Calu3 (cell line): ENCODE measurements at regions not wholly inside any gene's neighbourhood (a gene's known extent, or its start where the extent isn't known, plus 50 kb on each side); places are given as distances from the start of the nearest gene placed in this dataset.

Experiments
- BruUV-seq: library from RNA; stranded (reverse); fragments of 400-500 nt; replicated peaks from 2 replicates; lab custom pipeline; 2021; lab: Mats Ljungman, UMichigan
- CTCF ChIA-PET: fragments of 300-600 bp; sonication (Branson Sonifier 250); formaldehyde crosslinking; loops from one replicate; lab custom pipeline; 2022; ENCODE audit warnings: antibody characterized with exemption; lab: Charles Lee
- DNase-seq: peaks from one replicate; pipeline ENCODE4 v3.0.0; 2022
- H3K27ac Mint-ChIP-seq: one replicate; pipeline ENCODE4 v1.8.0; 2022; ENCODE audit warnings: mixed read lengths; ENCODE audit not compliant: unreplicated experiment
- H3K27me3 Mint-ChIP-seq: one replicate; pipeline ENCODE4 v1.8.0; 2022; ENCODE audit warnings: mixed read lengths; ENCODE audit not compliant: unreplicated experiment
- H3K36me3 Mint-ChIP-seq: one replicate; pipeline ENCODE4 v1.8.0; 2022; ENCODE audit warnings: mild to moderate bottlenecking, moderate library complexity, mixed read lengths; ENCODE audit not compliant: insufficient read depth, unreplicated experiment
- H3K4me1 Mint-ChIP-seq: one replicate; pipeline ENCODE4 v1.8.0; 2022; ENCODE audit warnings: mild to moderate bottlenecking, low read depth, mixed read lengths; ENCODE audit not compliant: unreplicated experiment
- H3K4me3 Mint-ChIP-seq: one replicate; pipeline ENCODE4 v1.8.0; 2022; ENCODE audit warnings: mild to moderate bottlenecking, low read depth, moderate library complexity, mixed read lengths; ENCODE audit not compliant: unreplicated experiment
- H3K9me3 Mint-ChIP-seq: one replicate; pipeline ENCODE4 v1.8.0; 2022; ENCODE audit warnings: low read depth, mixed read lengths; ENCODE audit not compliant: unreplicated experiment
- intact Hi-C: fragments of 100-400 bp; cut with micrococcal nuclease; formaldehyde crosslinking; loops from one replicate; pipeline ENCODE4 v1.10.0; 2022; ENCODE audit not compliant: unreplicated experiment
- TF ChIP-seq, protein P1 (sequence below): fragments of 200-600 bp; IDR thresholded peaks from one replicate; pipeline ENCODE4 v1.8.0; 2022; ENCODE audit warnings: antibody characterized with exemption; ENCODE audit not compliant: unreplicated experiment

DNA sequence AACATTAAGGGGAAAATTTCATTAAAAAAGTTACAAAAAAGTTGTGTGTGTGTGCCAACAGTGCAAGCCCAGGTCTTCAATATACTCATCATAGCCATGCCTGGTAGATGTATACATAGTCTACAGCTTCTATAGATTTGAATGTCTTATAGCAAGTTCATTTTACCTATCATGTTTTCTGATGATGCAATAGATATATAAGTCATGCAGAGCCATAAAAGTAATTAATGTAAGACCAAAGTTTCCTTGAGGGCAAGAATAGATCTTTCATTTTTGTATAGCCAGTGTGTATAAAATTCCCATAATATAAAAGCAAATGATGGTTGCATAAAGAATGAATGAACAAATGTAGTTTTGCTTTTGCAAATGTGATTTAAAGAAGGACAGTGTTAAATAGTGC is 1138.4 kb downstream of the TBL1XR1 start:
- no peaks in the 10 kb centered on the region for H3K9me3 Mint-ChIP-seq
- no peak overlapping the region for H3K4me3 Mint-ChIP-seq
- no TSS peak for BruUV-seq
- H3K4me1 Mint-ChIP-seq = no peaks in the 10 kb centered on the region
- H3K27ac Mint-ChIP-seq = no peak overlapping the region
- TF ChIP-seq, protein P1, sequence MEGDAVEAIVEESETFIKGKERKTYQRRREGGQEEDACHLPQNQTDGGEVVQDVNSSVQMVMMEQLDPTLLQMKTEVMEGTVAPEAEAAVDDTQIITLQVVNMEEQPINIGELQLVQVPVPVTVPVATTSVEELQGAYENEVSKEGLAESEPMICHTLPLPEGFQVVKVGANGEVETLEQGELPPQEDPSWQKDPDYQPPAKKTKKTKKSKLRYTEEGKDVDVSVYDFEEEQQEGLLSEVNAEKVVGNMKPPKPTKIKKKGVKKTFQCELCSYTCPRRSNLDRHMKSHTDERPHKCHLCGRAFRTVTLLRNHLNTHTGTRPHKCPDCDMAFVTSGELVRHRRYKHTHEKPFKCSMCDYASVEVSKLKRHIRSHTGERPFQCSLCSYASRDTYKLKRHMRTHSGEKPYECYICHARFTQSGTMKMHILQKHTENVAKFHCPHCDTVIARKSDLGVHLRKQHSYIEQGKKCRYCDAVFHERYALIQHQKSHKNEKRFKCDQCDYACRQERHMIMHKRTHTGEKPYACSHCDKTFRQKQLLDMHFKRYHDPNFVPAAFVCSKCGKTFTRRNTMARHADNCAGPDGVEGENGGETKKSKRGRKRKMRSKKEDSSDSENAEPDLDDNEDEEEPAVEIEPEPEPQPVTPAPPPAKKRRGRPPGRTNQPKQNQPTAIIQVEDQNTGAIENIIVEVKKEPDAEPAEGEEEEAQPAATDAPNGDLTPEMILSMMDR = no peak
- no peaks in the 10 kb centered on the region for H3K36me3 Mint-ChIP-seq
- CTCF ChIA-PET = no interaction called here
- H3K27me3 Mint-ChIP-seq = no peaks in the 10 kb centered on the region
- intact Hi-C loops = no loop called here
- no peak for DNase-seq

DNA sequence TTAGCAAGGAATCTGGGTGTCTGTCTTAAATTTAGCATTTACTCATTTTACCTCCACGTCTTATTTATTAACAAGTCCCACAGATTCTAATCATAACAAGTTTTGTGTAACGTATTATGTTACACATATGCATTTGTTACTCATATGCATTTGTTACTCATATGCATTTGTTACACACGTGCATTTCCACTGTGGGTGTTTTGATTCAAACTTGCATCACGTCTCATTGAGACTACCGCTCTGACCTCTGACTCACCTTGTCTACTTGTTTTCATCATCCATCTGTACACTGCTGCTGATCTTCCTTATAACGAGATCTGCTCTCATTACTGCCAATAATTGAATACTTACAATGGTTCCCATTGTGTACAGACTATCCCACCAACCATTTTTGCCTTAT is 1141.4 kb downstream of the TBL1XR1 start:
- intact Hi-C loops = no loop called here
- Mint-ChIP-seq H3K27ac (no peak overlapping the region), H3K9me3 (no peaks in the 10 kb centered on the region), H3K4me3 (no peak overlapping the region), H3K36me3 (no peaks in the 10 kb centered on the region), H3K27me3 (no peaks in the 10 kb centered on the region), H3K4me1 (no peaks in the 10 kb centered on the region)
- TF ChIP-seq, protein P1 = no peak
- no TSS peak for BruUV-seq
- DNase-seq = no peak
- CTCF ChIA-PET = no interaction called here

DNA sequence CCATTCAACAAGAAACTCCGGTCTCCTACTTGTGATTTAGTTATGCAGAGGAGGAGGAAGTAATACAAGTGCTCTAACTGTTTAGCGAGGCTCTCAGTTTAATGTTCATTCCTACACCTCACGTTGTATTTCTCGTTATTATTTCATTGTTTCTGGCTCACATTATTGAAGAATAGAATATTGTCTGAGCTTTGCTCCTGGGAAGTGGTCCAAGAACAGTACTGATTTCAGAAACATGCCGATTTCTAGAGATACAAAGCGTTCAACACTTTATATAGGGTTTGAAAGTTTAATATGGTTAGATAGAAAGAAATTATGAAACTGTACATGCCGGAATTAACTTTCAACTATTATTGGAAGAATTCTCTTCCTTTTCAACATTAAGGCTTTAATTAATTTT is 1145.5 kb downstream of the TBL1XR1 start:
- no peaks in the 10 kb centered on the region for H3K9me3 Mint-ChIP-seq
- H3K36me3 Mint-ChIP-seq = no peaks in the 10 kb centered on the region
- no peak overlapping the region for H3K4me3 Mint-ChIP-seq
- no peak for DNase-seq
- CTCF ChIA-PET = no interaction called here
- TF ChIP-seq, protein P1 = no peak
- no peak overlapping the region for H3K27ac Mint-ChIP-seq
- H3K27me3 Mint-ChIP-seq = no peaks in the 10 kb centered on the region
- intact Hi-C loops = no loop called here
- BruUV-seq = no TSS peak
- H3K4me1 Mint-ChIP-seq = no peaks in the 10 kb centered on the region

DNA sequence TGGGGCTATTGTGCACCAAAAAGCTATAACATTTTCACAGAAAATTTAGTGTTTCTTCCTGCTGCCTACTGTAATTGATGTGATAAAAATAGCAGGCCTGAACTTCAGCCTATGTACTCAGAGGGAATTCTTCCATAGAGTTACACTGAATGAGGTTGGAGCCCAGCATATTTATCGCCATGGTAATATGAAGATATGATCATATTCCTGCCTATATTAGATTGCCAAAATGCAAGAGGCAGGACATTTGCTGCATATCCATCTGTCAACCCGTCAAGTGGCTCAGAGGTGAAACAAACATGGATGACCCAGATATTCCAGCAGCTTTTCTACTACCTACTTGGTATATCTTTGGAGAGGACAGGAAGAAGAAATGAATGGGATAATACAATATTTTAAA is 1150.6 kb downstream of the TBL1XR1 start:
- Mint-ChIP-seq H3K36me3 (no peaks in the 10 kb centered on the region), H3K27me3 (no peaks in the 10 kb centered on the region), H3K9me3 (no peaks in the 10 kb centered on the region), H3K4me3 (no peak overlapping the region), H3K4me1 (no peaks in the 10 kb centered on the region), H3K27ac (no peak overlapping the region)
- no peak for DNase-seq
- CTCF ChIA-PET = no interaction called here
- TF ChIP-seq, protein P1 = no peak
- no TSS peak for BruUV-seq
- intact Hi-C loops = no loop called here

DNA sequence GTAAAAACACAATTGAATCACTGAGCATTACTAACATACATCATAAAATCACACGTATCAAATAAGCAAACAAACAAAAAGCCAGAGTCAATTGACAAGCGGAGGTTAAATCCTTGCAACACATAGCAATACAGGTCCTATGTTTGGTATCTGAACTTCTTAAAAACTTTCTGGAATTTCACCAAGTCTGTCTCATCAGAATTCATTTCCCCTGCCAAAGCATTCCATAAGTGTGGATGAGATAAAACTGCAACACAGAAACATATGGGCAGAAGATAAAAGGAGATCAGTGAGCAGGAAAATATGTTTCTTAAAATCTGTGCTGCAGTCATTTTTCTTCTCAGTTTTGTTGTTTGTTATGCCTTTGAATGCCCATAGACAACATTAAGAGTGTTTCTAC is 1155.5 kb downstream of the TBL1XR1 start:
- Mint-ChIP-seq H3K27me3 (no peaks in the 10 kb centered on the region), H3K27ac (no peak overlapping the region), H3K36me3 (no peaks in the 10 kb centered on the region), H3K9me3 (no peaks in the 10 kb centered on the region), H3K4me3 (no peak overlapping the region), H3K4me1 (no peaks in the 10 kb centered on the region)
- TF ChIP-seq, protein P1 = no peak
- intact Hi-C loops = no loop called here
- CTCF ChIA-PET = no interaction called here
- BruUV-seq = no TSS peak
- no peak for DNase-seq
